Astrocyte (in vitro differentiated cells and primary cell): ENCODE measurements at regions not wholly inside any gene's neighbourhood (a gene's known extent, or its start where the extent isn't known, plus 50 kb on each side); places are given as distances from the start of the nearest gene placed in this dataset.

Experiments used
- EZH2 ChIP-seq: IDR thresholded peaks from 2 replicates; pipeline ENCODE4 v1.6.1; 2012; ENCODE audit warnings: mild to moderate bottlenecking, low read length, inconsistent platforms; ENCODE audit not compliant: insufficient read depth
- TF ChIP-seq, protein P1 (sequence below): IDR thresholded peaks from 2 replicates; pipeline ENCODE4 v1.5.1; 2011; ENCODE audit warnings: low read depth, mild to moderate bottlenecking, inconsistent platforms, low read length, moderate library complexity; ENCODE audit not compliant: insufficient read depth

DNA sequence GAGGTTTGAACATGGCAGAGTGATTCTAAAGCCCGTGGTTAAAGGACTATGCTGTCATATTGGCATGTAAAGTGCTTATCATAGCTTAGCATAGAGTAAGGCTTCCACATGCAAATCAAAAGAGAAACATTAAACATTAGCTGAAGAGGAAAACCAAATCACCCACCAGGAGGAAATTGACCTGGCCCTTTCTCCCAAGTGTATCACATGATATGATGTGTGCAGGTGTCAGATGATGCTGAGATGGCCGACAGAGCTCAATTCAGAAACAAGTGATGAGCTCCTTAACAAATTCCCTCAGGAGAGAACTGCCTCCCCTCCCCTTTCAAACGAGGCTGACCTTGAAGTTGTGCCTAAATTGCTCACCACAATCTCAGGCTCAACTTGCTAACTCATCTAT, 217.1 kb upstream of the BTG1 start:
- TF ChIP-seq, protein P1, sequence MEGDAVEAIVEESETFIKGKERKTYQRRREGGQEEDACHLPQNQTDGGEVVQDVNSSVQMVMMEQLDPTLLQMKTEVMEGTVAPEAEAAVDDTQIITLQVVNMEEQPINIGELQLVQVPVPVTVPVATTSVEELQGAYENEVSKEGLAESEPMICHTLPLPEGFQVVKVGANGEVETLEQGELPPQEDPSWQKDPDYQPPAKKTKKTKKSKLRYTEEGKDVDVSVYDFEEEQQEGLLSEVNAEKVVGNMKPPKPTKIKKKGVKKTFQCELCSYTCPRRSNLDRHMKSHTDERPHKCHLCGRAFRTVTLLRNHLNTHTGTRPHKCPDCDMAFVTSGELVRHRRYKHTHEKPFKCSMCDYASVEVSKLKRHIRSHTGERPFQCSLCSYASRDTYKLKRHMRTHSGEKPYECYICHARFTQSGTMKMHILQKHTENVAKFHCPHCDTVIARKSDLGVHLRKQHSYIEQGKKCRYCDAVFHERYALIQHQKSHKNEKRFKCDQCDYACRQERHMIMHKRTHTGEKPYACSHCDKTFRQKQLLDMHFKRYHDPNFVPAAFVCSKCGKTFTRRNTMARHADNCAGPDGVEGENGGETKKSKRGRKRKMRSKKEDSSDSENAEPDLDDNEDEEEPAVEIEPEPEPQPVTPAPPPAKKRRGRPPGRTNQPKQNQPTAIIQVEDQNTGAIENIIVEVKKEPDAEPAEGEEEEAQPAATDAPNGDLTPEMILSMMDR = no peak
- no peak for TF ChIP-seq EZH2
